ENCODE measurements at regions not wholly inside any gene's neighbourhood (a gene's known extent, or its start where the extent isn't known, plus 50 kb on each side); places are given as distances from the start of the nearest gene placed in this dataset.

- Histone ChIP-seq H3K9me3 (no peaks in the 10 kb centered on the region; the same call in 1 of the 2 replicates), H3K4me3 (no peak overlapping the region), H3K27me3 (no peaks in the 10 kb centered on the region), H3K36me3 (no peaks in the 10 kb centered on the region)
- peak; percentile 11 for DNase-seq
Observed at GRCh38 chr12:87127272-87127671, 871.1 kb upstream of the MGAT4C start.

- no peak overlapping the region for H3K4me3 ChIP-seq
- no peaks in the 10 kb centered on the region; the same call in 1 of the 2 replicates for H3K9me3 ChIP-seq
- no peak for DNase-seq
- no peaks in the 10 kb centered on the region for H3K36me3 ChIP-seq
- H3K27me3 ChIP-seq, result no peaks in the 10 kb centered on the region
Observed at GRCh38 chr12:87121896-87122295, 865.7 kb upstream of the MGAT4C start.

- Histone ChIP-seq H3K27me3 (no peaks in the 10 kb centered on the region), H3K36me3 (no peaks in the 10 kb centered on the region), H3K9me3 (no peaks in the 10 kb centered on the region; the same call in 1 of the 2 replicates), H3K4me3 (no peak overlapping the region)
- DNase-seq, result no peak
Observed at GRCh38 chr12:87120440-87120839, 864.2 kb upstream of the MGAT4C start.

- Histone ChIP-seq H3K36me3 (no peaks in the 10 kb centered on the region), H3K4me3 (no peak overlapping the region), H3K27me3 (no peaks in the 10 kb centered on the region), H3K9me3 (no peaks in the 10 kb centered on the region)
- DNase-seq, result no peak
Observed at GRCh38 chr12:87119713-87120112, 863.5 kb upstream of the MGAT4C start.

GRCh38 chr12:87117526-87117925 is 861.3 kb upstream of the MGAT4C start:
- no peak overlapping the region for H3K4me3 ChIP-seq
- H3K27me3 ChIP-seq, result no peaks in the 10 kb centered on the region
- H3K9me3 ChIP-seq, result no peaks in the 10 kb centered on the region
- DNase-seq, result no peak
- H3K36me3 ChIP-seq, result no peaks in the 10 kb centered on the region

- Histone ChIP-seq H3K9me3 (no peaks in the 10 kb centered on the region), H3K4me3 (no peak overlapping the region), H3K36me3 (no peaks in the 10 kb centered on the region), H3K27me3 (no peaks in the 10 kb centered on the region)
- DNase-seq, result peak; percentile 18
Observed at GRCh38 chr12:87116780-87117179, 860.6 kb upstream of the MGAT4C start.

GRCh38 chr12:87112571-87113345 is 856.6 kb upstream of the MGAT4C start:
- no peak for DNase-seq
- Histone ChIP-seq H3K4me3 (no peak overlapping the region), H3K36me3 (no peaks in the 10 kb centered on the region), H3K27me3 (no peaks in the 10 kb centered on the region), H3K9me3 (no peaks in the 10 kb centered on the region)

GRCh38 chr12:87107766-87108165 is 851.6 kb upstream of the MGAT4C start:
- H3K27me3 ChIP-seq, result no peaks in the 10 kb centered on the region
- DNase-seq, result no peak
- H3K9me3 ChIP-seq, result no peaks in the 10 kb centered on the region
- no peaks in the 10 kb centered on the region for H3K36me3 ChIP-seq
- no peak overlapping the region for H3K4me3 ChIP-seq

GRCh38 chr12:87107270-87107669 is 851.1 kb upstream of the MGAT4C start:
- no peaks in the 10 kb centered on the region for H3K36me3 ChIP-seq
- no peak overlapping the region for H3K4me3 ChIP-seq
- no peaks in the 10 kb centered on the region for H3K9me3 ChIP-seq
- no peaks in the 10 kb centered on the region for H3K27me3 ChIP-seq
- DNase-seq, result no peak

GRCh38 chr12:87096082-87096585 is 839.9 kb upstream of the MGAT4C start:
- Histone ChIP-seq H3K27me3 (no peaks in the 10 kb centered on the region), H3K36me3 (no peaks in the 10 kb centered on the region), H3K4me3 (no peak overlapping the region), H3K9me3 (no peaks in the 10 kb centered on the region)
- no peak for DNase-seq

- H3K36me3 ChIP-seq, result no peaks in the 10 kb centered on the region
- no peaks in the 10 kb centered on the region for H3K27me3 ChIP-seq
- H3K4me3 ChIP-seq, result no peak overlapping the region
- no peak for DNase-seq
- H3K9me3 ChIP-seq, result no peaks in the 10 kb centered on the region
Observed at GRCh38 chr12:87094356-87094755, 838.2 kb upstream of the MGAT4C start.

GRCh38 chr12:87092421-87092820 is 836.2 kb upstream of the MGAT4C start:
- no peak for DNase-seq
- no peaks in the 10 kb centered on the region for H3K36me3 ChIP-seq
- no peaks in the 10 kb centered on the region for H3K27me3 ChIP-seq
- no peak overlapping the region for H3K4me3 ChIP-seq
- no peaks in the 10 kb centered on the region for H3K9me3 ChIP-seq

- Histone ChIP-seq H3K4me3 (no peak overlapping the region), H3K9me3 (no peaks in the 10 kb centered on the region), H3K27me3 (no peaks in the 10 kb centered on the region), H3K36me3 (no peaks in the 10 kb centered on the region)
- DNase-seq, result peak; percentile 14
Observed at GRCh38 chr12:87086118-87086891, 830.1 kb upstream of the MGAT4C start.

- DNase-seq, result no peak
- H3K9me3 ChIP-seq, result no peaks in the 10 kb centered on the region
- H3K27me3 ChIP-seq, result no peaks in the 10 kb centered on the region
- no peaks in the 10 kb centered on the region for H3K36me3 ChIP-seq
- H3K4me3 ChIP-seq, result no peak overlapping the region
Observed at GRCh38 chr12:87085286-87085685, 829.1 kb upstream of the MGAT4C start.

GRCh38 chr12:87082756-87083155 is 826.6 kb upstream of the MGAT4C start:
- no peak overlapping the region for H3K4me3 ChIP-seq
- H3K9me3 ChIP-seq, result no peaks in the 10 kb centered on the region
- no peaks in the 10 kb centered on the region for H3K27me3 ChIP-seq
- H3K36me3 ChIP-seq, result no peaks in the 10 kb centered on the region
- DNase-seq, result no peak

- H3K27me3 ChIP-seq, result no peaks in the 10 kb centered on the region
- peak; percentile 15 for DNase-seq
- H3K9me3 ChIP-seq, result peaks cover 11% of the 10 kb centered on the region
- H3K36me3 ChIP-seq, result no peaks in the 10 kb centered on the region
- no peak overlapping the region for H3K4me3 ChIP-seq
Observed at GRCh38 chr12:87074781-87075180, 818.6 kb upstream of the MGAT4C start.

- DNase-seq, result no peak
Observed at GRCh38 chr12:87066326-87066725, 810.1 kb upstream of the MGAT4C start.

GRCh38 chr12:87059231-87059630 is 803.0 kb upstream of the MGAT4C start:
- Histone ChIP-seq H3K9me3 (no peaks in the 10 kb centered on the region), H3K4me3 (no peak overlapping the region)

More at GRCh38 chr12:87066326-87066725, 810.1 kb upstream of the MGAT4C start:
- Histone ChIP-seq H3K36me3 (no peaks in the 10 kb centered on the region), H3K27me3 (no peaks in the 10 kb centered on the region), H3K4me3 (no peak overlapping the region), H3K9me3 (no peaks in the 10 kb centered on the region)

More at GRCh38 chr12:87059231-87059630, 803.0 kb upstream of the MGAT4C start:
- DNase-seq, result no peak
- Histone ChIP-seq H3K27me3 (no peaks in the 10 kb centered on the region), H3K36me3 (no peaks in the 10 kb centered on the region)

All from MG63 (cell line).